ENCODE measurements at regions not wholly inside any gene's neighbourhood (a gene's known extent, or its start where the extent isn't known, plus 50 kb on each side); places are given as distances from the start of the nearest gene placed in this dataset.

- ChIA-PET CTCF (no interaction called here), POLR2A (no interaction called here)
Measured at GRCh38 chr10:130541090-130541489, 404.9 kb downstream of the GLRX3 start.

- ChIA-PET CTCF (no interaction called here), POLR2A (no interaction called here)
Measured at GRCh38 chr10:130542761-130543160, 406.6 kb downstream of the GLRX3 start.

DNA sequence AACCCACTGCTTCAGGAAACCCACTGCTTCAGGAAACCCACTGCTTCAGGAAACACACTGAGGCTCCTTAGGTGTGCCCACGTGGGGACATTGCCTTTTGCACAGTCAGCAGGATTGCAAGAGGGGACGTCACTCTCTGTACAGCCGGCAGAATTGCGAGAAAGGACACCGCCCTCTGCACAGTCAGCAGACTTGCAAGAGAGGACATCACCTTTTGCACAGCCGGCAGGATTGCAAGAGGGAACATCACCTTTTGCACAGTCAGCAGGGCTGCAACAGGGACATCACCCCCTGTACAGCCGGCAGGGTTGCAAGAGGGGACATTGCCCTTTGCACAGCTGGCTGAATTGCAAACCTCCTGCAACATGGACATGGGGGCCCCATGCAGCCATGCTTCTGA lies 407.6 kb downstream of the GLRX3 start:
- ChIA-PET POLR2A (no interaction called here), CTCF (no interaction called here)

DNA sequence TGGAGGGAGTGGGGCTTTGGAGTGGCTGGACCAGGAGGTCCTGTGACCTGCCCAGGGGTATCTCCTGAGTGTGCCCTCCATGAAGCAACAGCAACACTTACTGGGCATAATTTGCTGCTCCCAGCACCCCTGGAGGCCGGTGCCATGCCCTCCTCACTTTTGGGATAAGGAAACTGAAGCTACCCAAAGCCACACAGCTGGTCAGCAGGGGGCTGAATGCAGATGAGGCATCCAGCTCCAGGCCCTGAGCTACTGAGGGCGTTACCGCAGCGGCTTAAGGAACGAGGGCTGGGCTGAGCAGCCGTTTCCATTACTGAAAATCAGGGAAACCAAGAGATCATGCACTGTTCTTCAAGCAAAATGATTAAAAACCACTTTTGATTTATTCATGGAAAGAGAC lies 408.9 kb downstream of the GLRX3 start:
- ChIA-PET POLR2A (no interaction called here), CTCF (no interaction called here)

GRCh38 chr10:130545697-130546096 lies 409.5 kb downstream of the GLRX3 start:
- CTCF ChIA-PET, result no interaction called here
- POLR2A ChIA-PET, result no interaction called here

DNA sequence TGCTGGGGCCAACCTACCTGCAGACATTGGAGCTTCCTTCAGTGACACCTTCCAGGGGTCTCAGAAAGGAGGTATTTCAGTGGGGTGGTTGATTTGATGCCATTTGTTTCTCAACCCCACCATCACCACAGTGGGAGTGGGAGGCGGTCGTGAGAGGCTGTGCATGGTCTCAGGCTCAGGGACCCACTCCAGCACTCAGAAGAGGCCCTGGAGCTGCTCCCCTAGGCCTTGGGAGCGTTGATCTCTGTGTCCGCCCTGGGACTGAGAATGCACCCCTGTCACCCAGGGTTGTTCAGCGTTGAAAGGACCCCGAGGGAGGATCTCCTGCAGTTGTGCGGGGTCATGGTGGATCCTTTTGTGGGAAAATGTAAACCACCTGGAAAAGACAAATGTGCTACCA lies 410.6 kb downstream of the GLRX3 start:
- ChIA-PET CTCF (no interaction called here), POLR2A (no interaction called here)

- POLR2A ChIA-PET, result no interaction called here
Measured at GRCh38 chr10:130547368-130547767, 411.2 kb downstream of the GLRX3 start.

GRCh38 chr10:130550952-130551674 lies 414.9 kb downstream of the GLRX3 start:
- CTCF ChIA-PET, result no interaction called here

More at GRCh38 chr10:130547368-130547767, 411.2 kb downstream of the GLRX3 start:
- CTCF ChIA-PET, result no interaction called here

DNA sequence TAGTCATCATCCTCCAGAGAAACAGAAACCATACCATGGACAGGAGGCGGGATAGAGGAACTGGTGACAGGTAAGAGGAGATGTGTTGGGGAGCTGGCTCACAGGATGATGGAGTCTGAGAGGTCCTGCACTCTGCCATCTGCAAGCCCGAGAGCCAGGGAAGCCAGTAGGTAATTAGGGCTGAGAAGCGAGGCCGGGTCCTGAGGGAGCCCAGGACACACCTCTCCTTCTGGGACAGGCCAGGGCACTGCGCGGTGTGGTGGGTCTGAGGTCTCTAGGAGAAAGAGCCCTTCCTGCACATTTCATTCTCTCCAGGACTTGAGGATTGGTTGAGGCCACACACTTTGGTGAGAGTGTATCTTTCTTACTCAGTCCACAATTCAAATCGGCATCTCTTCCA lies 415.5 kb downstream of the GLRX3 start:
- POLR2A ChIA-PET, result no interaction called here

More at GRCh38 chr10:130550952-130551674, 414.9 kb downstream of the GLRX3 start:
- POLR2A ChIA-PET, result no interaction called here

GRCh38 chr10:130553826-130554225 lies 417.6 kb downstream of the GLRX3 start:
- ChIA-PET CTCF (no interaction called here), POLR2A (no interaction called here)

More for the DNA sequence above, 415.5 kb downstream of the GLRX3 start:
- CTCF ChIA-PET, result no interaction called here

DNA sequence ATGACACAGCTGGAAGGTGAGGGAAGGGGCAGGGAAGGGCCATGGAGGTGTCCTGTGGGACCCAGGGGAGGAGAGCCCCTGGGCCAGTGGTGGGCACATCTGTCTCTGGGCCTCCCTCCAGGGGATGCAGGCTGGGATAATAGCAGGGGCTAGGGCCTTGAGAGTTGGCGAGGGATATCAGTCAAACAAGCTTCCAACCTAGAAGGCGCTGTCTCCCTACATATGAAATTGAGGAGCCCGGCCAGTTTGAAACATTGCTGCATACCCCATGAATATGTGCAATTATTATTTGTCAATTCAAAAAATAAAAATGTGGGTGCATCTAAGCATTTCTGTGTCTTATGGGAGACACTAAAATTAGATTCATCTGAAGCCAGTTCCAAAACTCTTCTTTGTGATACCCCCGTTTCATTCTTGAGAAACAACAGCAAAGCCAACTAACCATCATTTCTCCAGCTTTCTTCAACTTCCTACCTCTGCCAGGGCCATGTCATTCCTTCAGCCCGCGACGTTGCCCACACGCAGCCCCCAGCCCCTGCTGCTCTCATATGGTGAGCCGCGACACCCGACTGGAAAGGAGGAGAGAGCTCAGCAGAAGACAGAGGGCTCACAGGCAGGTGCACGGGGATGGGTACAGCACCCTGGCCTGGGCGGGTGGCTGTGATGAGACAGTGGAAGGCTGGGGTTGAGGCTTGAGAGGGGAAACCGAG lies 418.7 kb downstream of the GLRX3 start:
- POLR2A ChIA-PET, result no interaction called here

DNA sequence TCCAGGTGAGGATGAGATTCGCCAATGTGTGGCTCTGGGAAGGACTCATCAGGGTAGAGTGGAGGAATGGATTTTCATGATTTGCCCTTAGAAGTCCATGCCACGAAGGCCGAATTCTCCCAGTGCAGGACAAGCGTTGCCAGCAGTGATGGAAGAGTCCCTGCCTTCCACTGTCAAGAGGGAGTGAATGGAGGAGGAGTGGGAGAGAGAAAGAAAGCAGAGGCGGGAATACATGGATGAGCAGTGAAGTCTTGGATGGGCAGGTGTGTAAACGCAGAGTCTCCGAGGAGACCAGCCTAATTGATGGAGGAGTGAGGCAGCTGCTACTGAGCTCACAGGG lies 419.2 kb downstream of the GLRX3 start:
- POLR2A ChIA-PET, result no interaction called here
- CTCF ChIA-PET, result no interaction called here

More for the DNA sequence above, 418.7 kb downstream of the GLRX3 start:
- CTCF ChIA-PET, result no interaction called here

GRCh38 chr10:130557181-130557845 lies 421.1 kb downstream of the GLRX3 start:
- CTCF ChIA-PET, result no interaction called here
- POLR2A ChIA-PET, result no interaction called here

DNA sequence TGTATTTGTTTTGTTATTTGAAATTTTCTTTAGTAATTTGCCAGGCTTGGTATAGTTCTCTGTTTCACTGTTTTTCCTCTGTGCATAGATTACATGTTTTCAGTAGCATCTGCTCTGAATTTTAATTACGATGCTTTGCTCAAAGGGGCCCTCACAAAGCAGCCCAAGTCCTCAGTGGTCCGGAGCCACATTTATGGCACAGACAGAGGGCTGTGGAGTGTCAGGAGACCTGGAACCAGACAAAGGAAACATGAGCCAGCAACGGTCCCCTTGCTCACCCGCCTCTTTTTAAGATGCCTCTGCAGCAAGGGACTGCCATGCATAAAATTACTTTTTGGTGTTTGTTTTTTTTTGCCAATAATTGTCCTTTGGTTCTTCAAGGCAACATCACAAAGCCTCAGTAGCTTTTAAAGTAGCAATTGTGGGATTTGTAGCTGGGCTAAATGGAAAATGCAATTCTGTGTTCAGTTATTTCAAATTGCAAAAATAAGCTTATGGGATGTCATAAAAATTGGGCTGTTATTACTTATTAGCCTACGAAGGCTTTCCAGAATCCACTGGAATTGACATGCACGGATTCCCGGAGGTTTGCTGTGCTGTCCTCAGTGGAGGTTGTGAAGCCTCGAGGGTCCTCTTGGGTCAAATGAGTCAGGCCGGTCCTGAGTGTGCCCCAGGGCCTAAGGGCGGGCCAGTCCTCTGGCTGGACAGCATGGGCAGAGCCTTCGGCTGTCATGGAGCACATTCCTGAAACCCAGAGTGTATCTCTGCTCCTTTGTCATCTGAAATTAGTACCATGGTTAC lies 422.8 kb downstream of the GLRX3 start:
- POLR2A ChIA-PET, result no interaction called here
- CTCF ChIA-PET, result no interaction called here

- CTCF ChIA-PET, result no interaction called here
- POLR2A ChIA-PET, result no interaction called here
Measured at GRCh38 chr10:130559547-130559880, 423.3 kb downstream of the GLRX3 start.

GRCh38 chr10:130560116-130560515 lies 423.9 kb downstream of the GLRX3 start:
- CTCF ChIA-PET, result no interaction called here
- POLR2A ChIA-PET, result interaction anchor here (0.6 kb wide), 1 partner anchor 40 kb away, joined by 4 read pairs; no protein-coding TSS in a partner anchor

GRCh38 chr10:130560573-130560972 lies 424.4 kb downstream of the GLRX3 start:
- CTCF ChIA-PET, result no interaction called here
- POLR2A ChIA-PET, result interaction anchor here (0.6 kb wide), 1 partner anchor 40 kb away, joined by 4 read pairs; no protein-coding TSS in a partner anchor

GRCh38 chr10:130561681-130562080 lies 425.5 kb downstream of the GLRX3 start:
- ChIA-PET CTCF (no interaction called here), POLR2A (no interaction called here)

- CTCF ChIA-PET, result no interaction called here
- POLR2A ChIA-PET, result no interaction called here
Measured at GRCh38 chr10:130567011-130567410, 430.8 kb downstream of the GLRX3 start.

DNA sequence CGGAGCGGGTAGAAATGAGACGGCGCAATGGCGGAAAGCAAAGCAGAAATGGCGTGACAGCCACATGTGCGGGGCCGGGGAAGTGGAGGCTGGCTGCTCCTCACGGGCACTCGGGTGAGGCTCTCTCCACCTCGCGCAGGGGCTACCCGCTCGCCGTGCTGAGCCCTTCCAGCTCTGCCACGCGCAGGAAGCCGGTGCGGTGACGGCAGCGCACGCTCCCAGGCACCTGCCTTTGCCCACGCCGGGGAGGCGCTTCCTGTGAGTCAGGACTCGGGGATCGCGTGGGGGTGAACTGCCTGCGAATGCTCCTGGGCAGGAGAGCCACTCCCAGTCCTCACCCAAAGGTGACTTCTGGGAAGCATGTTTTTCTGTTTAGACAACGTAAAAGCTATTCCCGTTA lies 431.2 kb downstream of the GLRX3 start:
- ChIA-PET CTCF (no interaction called here), POLR2A (no interaction called here)

GRCh38 chr10:130568246-130568645 lies 432.1 kb downstream of the GLRX3 start:
- ChIA-PET POLR2A (no interaction called here), CTCF (no interaction called here)

Data from activated CD8-positive, alpha-beta memory T cell treated with anti-CD3 and anti-CD28 coated beads for 36 hours (primary cell).